AML-193 (cell line): ENCODE measurements at regions not wholly inside any gene's neighbourhood (a gene's known extent, or its start where the extent isn't known, plus 50 kb on each side); places are given as distances from the start of the nearest gene placed in this dataset.

Source experiments
- DNase-seq, 2 experiments: peaks; one replicate each; lab custom pipeline; 2025; lab: John Stamatoyannopoulos, UW

- DNase-seq, result peak; percentile 46 to 52
Observed at GRCh38 chr7:4612939-4613841, 68.9 kb upstream of the FOXK1 start.

DNA sequence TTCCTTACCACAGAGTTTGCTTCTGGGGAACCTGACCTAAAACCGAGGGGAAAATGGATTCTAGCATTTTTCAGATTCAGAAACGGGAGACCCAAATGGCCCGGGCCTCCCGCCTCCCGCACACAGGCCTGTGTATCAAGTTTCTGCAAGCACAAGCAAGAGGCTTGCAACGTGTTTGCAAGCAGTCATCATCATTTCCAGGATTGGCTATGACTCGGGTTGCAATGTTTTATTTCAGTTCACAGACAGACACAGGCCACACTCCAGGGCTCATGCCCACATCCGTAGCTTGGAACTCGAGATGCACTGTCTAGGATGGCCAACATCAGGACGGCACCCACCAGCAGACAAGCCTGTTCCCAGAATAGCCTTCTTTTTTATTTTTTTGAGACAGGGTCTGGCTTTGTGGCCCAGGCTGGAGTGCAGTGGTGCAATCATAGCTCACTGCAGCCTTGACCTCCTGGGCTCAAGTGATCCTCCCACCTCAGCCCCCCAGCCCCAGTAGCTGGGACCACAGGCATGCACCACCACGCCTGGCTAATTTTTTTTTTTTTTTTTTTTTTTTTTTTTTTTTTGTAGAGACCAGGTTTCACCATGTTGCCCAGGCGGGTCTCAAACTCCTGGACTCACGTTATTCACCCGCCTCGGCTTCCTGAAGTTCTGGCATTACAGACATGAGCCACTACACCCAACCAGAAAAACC is 68.1 kb upstream of the FOXK1 start:
- DNase-seq, result no peak

DNA sequence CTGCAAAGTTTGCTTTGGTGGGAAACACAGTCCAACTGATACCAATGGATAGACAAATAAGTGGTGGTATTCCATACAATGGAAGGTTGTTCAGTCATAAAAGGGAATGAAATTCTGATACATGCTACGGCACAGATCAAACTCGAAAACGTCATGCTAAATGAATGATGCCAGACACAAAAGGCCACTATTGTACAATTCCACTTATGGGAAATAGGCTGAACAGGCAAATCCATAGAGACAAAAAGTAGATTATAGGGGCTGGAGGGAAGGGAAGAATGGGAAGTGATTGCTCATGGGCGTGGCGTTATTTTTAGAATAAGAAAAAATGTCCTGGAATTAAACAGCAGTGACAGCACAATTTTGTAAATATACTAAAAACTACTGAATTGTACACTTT is 66.0 kb upstream of the FOXK1 start:
- DNase-seq, result no peak

GRCh38 chr7:4621396-4621795 is 60.7 kb upstream of the FOXK1 start:
- DNase-seq, result no peak

DNA sequence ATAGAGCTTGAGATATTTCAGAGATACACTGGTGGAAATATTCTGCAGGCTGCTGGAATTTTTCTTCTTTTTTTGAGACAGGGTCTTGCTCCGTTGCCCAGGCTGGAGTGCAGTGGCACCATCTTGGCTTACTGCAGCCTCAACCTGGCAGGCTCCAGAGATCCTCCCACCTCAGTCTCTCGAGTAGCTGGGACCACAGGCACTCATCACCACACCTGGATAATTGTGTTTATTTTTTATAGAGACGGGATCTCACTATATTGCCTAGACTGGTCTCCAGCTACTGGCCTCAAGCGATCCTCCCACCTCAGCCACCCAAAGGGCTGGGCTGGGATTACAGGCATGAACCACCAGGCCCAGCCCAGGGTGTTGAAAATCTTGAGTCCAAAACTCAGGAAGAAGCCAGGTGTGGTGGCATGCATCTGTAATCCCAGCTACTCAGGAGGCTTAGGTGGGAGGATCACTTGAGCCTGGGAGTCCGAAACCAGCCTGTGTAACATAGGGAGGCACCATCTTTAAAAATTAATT is 55.7 kb upstream of the FOXK1 start:
- no peak for DNase-seq

DNA sequence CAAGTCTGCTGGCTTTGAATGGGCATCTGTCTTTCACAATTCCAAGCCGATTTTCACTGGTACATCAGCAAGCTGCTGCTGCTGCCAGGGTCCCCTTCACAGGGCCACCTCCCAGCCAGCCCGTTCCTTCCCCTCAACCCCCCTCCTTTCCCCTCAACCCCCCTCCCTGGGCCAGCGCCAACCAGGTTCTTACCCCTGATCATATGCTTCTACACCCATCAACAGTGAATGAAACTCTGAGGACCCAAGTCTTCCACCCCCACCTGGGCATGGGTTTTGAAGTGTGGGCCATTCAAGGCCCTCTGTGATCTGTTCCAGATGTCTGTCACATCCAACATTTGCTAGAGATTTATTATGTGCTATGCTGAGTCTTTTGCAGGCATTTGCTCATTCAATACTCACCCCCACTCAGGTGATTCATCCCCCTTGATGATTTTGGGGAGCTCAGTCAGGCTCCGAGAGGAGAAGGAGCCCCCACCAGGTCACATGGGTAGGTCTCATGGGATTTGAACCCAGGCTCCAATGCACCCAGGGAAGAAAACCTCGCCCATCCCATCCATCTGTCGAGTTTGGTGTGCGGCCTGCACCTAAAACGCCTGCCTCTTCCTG is 52.7 kb upstream of the FOXK1 start:
- no peak for DNase-seq

- DNase-seq, result no peak
Observed at GRCh38 chr7:4631380-4632179, 50.5 kb upstream of the FOXK1 start.
